Adipocyte (in vitro differentiated cells): ENCODE measurements at regions not wholly inside any gene's neighbourhood (a gene's known extent, or its start where the extent isn't known, plus 50 kb on each side); places are given as distances from the start of the nearest gene placed in this dataset.

Experiments used
- DNase-seq: peaks from one replicate; pipeline ENCODE4 v3.0.0-alpha.2; 2015; ENCODE audit warnings: low read depth
- H3K27me3 ChIP-seq: replicated peaks from 2 replicates; pipeline ENCODE4 v1.7.0; 2013; ENCODE audit warnings: mild to moderate bottlenecking, low read length, moderate library complexity; ENCODE audit not compliant: control insufficient read depth, insufficient read depth
- H3K36me3 ChIP-seq: 2 replicates; pipeline ENCODE4 v1.7.0; 2013; ENCODE audit warnings: low read length, mild to moderate bottlenecking, moderate library complexity; ENCODE audit not compliant: control insufficient read depth, insufficient read depth, severe bottlenecking
- H3K4me1 ChIP-seq: 2 replicates; pipeline ENCODE4 v1.7.0; 2013; ENCODE audit warnings: mild to moderate bottlenecking, low read length, moderate library complexity; ENCODE audit not compliant: control insufficient read depth, insufficient read depth
- H3K4me3 ChIP-seq: 2 replicates; pipeline ENCODE4 v1.7.0; 2013; ENCODE audit warnings: mild to moderate bottlenecking, low read length, moderate library complexity
- H3K9ac ChIP-seq: 2 replicates; pipeline ENCODE4 v1.7.0; 2013; ENCODE audit warnings: mild to moderate bottlenecking, low read length, moderate library complexity
- H3K9me3 ChIP-seq: 2 replicates; pipeline ENCODE4 v1.7.0; 2013; ENCODE audit warnings: mild to moderate bottlenecking, low read length, moderate library complexity; ENCODE audit not compliant: control insufficient read depth

DNA sequence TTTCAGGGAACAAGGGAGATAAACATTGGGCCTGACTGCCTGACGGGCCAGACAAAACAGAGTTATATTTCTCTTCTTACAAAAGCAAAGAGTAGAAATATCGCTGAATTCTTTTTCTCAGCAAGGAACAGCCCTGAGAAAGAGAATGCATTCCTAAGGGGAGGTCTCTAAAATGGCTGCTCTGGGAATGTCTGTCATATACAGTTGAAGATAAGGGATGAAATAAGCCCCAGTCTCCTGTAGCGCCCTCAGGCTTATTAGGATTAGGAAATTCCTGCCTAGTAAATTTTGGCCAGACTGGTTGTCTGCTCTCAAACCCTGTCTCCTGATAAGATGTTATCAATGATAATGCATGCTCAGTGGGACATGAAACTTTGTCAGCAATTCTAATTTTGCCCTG is 134.9 kb upstream of the CNTNAP5 start:
- H3K4me1 ChIP-seq, result no peaks in the 10 kb centered on the region
- H3K27me3 ChIP-seq, result no peaks in the 10 kb centered on the region
- no peak for DNase-seq
- no peak overlapping the region for H3K9ac ChIP-seq
- H3K36me3 ChIP-seq, result no peaks in the 10 kb centered on the region
- H3K9me3 ChIP-seq, result peaks cover 5% of the 10 kb centered on the region
- no peak overlapping the region for H3K4me3 ChIP-seq

DNA sequence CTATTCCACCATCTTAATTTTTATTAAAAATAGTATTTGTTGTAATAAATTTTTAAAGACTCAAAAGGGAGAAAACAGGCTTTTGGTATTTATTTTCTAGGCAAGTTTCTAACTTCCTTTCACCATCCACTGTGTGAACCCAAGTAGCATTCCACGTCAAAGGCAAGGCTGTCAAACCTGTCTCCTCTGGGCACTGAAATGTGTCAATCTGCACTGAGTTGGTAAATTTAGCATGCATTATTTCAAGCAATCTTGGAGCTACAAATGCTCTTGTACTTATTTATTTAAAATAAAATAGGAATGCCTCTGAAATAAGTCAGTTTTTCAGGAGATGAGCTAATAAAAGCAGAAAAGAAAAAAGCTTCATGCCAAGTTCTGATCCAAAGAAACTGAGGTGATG is 130.9 kb upstream of the CNTNAP5 start:
- Histone ChIP-seq H3K9ac (no peak overlapping the region), H3K4me3 (no peak overlapping the region), H3K9me3 (peaks cover 9% of the 10 kb centered on the region), H3K36me3 (no peaks in the 10 kb centered on the region), H3K27me3 (no peaks in the 10 kb centered on the region), H3K4me1 (no peaks in the 10 kb centered on the region)
- no peak for DNase-seq

DNA sequence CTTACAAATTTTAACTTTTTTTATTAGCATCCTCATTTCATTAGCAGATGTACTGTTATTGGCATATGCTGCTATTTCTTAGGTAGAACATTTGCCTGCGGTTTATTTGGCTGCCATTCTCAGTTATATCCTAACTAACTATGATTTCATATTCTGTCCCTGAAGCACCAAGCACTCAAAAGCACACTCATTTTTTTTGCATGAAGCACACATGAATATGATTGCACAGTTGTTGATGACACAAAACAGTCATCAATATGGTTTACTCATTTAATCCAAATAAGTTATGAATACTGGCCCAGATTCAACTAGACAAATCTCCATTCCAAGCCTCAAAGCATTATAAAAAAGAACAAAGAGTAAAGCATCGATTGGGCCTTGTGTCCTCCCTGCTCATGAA is 129.4 kb upstream of the CNTNAP5 start:
- Histone ChIP-seq H3K9me3 (peaks cover 14% of the 10 kb centered on the region), H3K4me3 (no peak overlapping the region), H3K9ac (no peak overlapping the region), H3K36me3 (no peaks in the 10 kb centered on the region), H3K4me1 (no peaks in the 10 kb centered on the region), H3K27me3 (no peaks in the 10 kb centered on the region)
- DNase-seq, result no peak

DNA sequence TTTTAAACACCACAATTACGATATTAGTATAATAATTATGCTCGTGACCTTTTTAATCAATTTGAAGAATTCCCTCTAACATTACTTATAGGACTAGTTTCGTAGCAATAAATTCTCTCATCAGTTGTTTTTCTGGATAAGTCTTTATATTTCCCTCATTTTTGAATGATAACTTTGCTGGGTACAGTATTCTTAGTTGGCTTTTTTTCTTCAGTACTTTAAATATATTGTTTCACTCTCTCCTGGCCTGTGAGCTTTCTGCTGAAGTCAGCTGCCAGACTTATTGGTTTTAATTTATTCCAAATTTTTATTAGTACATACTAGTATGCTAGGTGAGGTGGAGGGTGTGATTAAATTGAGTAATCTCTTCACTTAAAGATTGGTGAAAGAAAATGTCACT is 123.8 kb upstream of the CNTNAP5 start:
- H3K36me3 ChIP-seq, result no peaks in the 10 kb centered on the region
- no peaks in the 10 kb centered on the region for H3K4me1 ChIP-seq
- H3K27me3 ChIP-seq, result no peaks in the 10 kb centered on the region
- no peak overlapping the region for H3K9ac ChIP-seq
- DNase-seq, result no peak
- H3K9me3 ChIP-seq, result peaks cover 22% of the 10 kb centered on the region
- H3K4me3 ChIP-seq, result no peak overlapping the region

DNA sequence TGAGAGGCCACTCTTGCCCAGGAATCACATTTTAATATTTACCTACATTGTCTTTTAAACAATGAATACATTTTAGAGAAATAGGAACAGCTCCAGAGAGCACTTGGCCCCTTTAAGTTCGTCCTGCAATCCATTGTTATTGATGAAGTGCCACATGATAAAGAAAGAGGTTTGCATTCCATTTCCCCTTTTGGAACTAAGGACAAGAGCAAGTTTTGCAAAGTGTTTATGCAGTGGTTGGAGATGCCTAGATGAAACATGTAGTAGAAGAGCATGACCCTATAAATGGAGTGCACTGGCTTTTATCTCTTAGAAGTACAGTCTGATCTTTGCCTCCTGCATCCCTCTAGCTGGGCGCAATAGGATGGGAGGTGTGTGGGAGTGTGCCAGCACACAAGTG is 118.7 kb upstream of the CNTNAP5 start:
- Histone ChIP-seq H3K9ac (no peak overlapping the region), H3K9me3 (peaks cover 11% of the 10 kb centered on the region), H3K36me3 (no peaks in the 10 kb centered on the region), H3K4me1 (no peaks in the 10 kb centered on the region), H3K4me3 (no peak overlapping the region), H3K27me3 (no peaks in the 10 kb centered on the region)
- no peak for DNase-seq

DNA sequence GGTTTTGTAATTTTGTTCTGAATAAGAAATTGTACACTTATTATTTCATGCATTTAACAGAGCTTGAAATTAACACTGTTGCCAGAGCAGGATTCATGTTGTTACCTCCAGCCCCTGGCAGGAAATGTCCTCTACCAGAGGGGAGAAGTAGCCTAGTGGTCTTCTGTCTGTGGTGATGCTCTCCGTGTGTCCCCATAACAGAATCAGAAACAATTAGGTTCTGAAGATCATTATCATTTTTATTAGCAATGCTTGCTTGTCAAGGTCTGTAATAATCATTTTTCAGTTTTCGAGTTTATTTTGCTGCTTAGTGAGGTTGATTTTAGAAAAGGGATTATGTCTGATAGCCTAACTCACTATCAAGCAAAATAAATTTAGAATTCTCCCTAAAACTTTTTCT is 116.6 kb upstream of the CNTNAP5 start:
- Histone ChIP-seq H3K9me3 (peaks cover 1% of the 10 kb centered on the region), H3K4me3 (no peak overlapping the region), H3K27me3 (no peaks in the 10 kb centered on the region), H3K36me3 (no peaks in the 10 kb centered on the region), H3K4me1 (no peaks in the 10 kb centered on the region), H3K9ac (no peak overlapping the region)
- no peak for DNase-seq

DNA sequence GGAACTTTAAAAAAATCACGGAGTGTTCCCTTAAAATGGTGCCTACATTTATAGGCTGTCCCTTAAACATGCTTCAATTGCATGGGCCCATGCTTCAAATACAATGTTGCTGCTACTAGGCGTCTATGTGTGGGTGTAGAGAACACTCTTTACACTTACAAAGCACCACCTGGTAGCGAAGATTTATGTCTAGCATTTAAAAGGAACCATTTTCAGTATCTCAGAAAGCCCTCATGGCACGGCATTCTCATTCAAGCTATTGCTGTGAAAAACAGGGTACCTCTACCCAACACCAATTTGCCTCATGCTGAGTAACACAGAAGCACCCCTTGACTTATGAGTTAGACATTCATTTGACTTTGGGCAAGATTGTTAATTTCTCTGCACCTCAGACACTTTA is 112.9 kb upstream of the CNTNAP5 start:
- Histone ChIP-seq H3K4me1 (no peaks in the 10 kb centered on the region), H3K9me3 (no peaks in the 10 kb centered on the region), H3K36me3 (no peaks in the 10 kb centered on the region), H3K27me3 (no peaks in the 10 kb centered on the region), H3K9ac (no peak overlapping the region), H3K4me3 (no peak overlapping the region)
- no peak for DNase-seq

DNA sequence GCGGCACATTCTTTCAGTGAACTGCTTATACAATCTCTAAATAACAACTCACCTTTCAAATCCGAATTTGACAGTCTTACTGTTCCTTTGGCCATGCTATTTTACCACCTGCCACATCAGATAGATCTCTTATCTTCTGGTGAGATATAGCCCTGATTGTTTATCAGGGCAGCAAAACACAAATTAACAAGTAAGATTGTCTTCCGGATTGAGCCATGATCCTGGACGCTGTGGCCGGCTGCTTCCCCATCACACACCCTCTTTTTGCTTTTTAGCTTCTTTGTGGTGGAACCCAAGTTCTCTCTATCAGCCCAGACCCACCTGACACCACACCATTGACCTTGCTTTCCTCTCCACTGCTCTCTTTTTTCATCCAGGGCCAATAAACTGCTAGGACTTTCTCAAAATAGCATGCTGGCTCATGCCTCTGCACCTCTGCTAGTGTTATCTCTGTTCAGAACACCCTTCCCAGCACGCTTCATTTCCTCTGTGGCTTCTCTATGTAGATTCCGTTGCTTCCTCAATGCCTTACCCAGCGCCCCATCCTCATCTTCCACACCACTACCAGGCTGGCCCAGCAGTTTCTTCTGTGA is 111.8 kb upstream of the CNTNAP5 start:
- no peak for DNase-seq
- no peaks in the 10 kb centered on the region for H3K4me1 ChIP-seq
- H3K9ac ChIP-seq, result no peak overlapping the region
- no peaks in the 10 kb centered on the region for H3K27me3 ChIP-seq
- H3K36me3 ChIP-seq, result no peaks in the 10 kb centered on the region
- no peaks in the 10 kb centered on the region for H3K9me3 ChIP-seq
- H3K4me3 ChIP-seq, result no peak overlapping the region

DNA sequence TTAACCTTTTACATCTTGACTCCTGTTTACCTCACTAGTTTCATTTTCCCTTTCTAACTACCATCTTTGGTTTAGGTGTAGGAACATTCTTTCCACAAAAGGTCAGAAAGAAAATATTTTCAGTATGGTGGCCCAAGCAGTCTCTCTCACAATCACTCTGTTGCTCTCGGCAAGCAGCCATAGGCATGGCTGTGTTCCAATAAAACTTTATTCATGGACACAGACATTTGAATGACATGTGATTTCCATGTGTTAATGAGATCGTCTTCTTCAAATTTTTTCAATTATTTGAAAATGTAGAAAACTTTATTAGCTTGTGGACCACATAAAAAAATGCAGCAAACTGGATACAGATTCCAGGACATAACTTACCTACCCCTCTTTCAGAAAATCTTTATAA is 109.7 kb upstream of the CNTNAP5 start:
- H3K4me1 ChIP-seq, result no peaks in the 10 kb centered on the region
- no peaks in the 10 kb centered on the region for H3K36me3 ChIP-seq
- H3K9me3 ChIP-seq, result no peaks in the 10 kb centered on the region
- H3K4me3 ChIP-seq, result no peak overlapping the region
- DNase-seq, result no peak
- no peak overlapping the region for H3K9ac ChIP-seq
- no peaks in the 10 kb centered on the region for H3K27me3 ChIP-seq

DNA sequence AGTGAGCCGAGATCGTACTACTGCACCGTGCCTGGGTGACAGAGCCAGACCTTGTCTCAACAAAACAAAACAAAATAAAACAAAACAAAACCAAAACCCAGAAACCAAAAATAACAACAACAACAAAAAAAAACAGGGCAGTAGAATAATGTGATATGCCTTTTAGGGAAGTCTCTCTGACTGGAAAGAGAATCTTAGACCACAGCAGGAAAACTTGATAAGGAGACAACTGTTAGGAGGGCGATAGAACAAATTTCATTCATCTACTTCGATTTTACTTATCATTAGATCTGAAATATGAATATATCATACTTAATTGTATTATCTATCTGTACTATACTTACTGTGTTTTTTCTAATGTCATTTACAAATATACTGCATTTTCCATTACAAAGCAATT is 109.0 kb upstream of the CNTNAP5 start:
- Histone ChIP-seq H3K9ac (no peak overlapping the region), H3K36me3 (no peaks in the 10 kb centered on the region), H3K9me3 (no peaks in the 10 kb centered on the region), H3K4me3 (no peak overlapping the region), H3K27me3 (no peaks in the 10 kb centered on the region), H3K4me1 (no peaks in the 10 kb centered on the region)
- no peak for DNase-seq

DNA sequence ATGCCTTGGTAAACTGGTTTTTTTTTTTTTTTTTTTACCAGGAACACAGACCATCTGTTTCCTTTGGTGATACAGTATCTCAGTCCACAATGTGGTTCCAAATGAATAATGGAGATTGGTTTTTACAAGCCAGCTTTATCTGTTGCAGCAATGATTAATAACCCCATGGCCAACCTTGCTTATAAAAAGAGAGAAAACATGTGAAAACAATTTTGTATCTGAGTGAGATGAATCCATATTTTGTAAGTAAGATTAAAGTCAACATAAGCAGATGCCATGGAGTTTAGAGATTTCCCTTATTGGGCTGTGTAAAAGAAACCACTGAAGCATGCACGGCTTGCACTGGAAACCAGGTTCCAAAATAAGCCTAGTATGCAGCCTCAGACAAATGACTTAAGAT is 108.6 kb upstream of the CNTNAP5 start:
- DNase-seq, result no peak
- Histone ChIP-seq H3K9me3 (no peaks in the 10 kb centered on the region), H3K36me3 (no peaks in the 10 kb centered on the region), H3K27me3 (no peaks in the 10 kb centered on the region), H3K4me3 (no peak overlapping the region), H3K4me1 (no peaks in the 10 kb centered on the region), H3K9ac (no peak overlapping the region)

DNA sequence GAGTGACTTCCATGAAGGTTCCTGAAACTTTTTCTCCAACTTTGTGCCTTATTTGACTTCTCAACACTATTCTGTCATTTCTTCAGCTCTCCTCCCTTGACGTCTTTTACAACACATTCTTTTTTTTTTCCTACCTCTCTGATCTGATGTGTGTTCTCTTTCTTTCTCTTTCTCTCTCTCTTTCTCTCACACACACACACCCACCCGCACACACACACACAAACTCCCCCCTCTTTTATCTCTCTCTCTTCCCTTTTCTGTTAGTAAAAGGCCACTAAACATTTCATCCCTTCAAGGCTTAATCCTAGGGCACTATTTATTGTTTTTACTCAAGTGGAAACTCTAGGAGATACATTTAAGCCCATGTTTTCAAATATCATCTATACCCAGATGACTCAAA is 107.8 kb upstream of the CNTNAP5 start:
- Histone ChIP-seq H3K9ac (no peak overlapping the region), H3K4me1 (no peaks in the 10 kb centered on the region), H3K27me3 (no peaks in the 10 kb centered on the region), H3K4me3 (no peak overlapping the region), H3K36me3 (no peaks in the 10 kb centered on the region), H3K9me3 (no peaks in the 10 kb centered on the region)
- no peak for DNase-seq
